Testis (tissue), 2 donors: ENCODE measurements at regions not wholly inside any gene's neighbourhood (a gene's known extent, or its start where the extent isn't known, plus 50 kb on each side); places are given as distances from the start of the nearest gene placed in this dataset.

Experiments used
- POLR2A ChIP-seq: fragments of 450-650 bp; IDR thresholded peaks from one replicate; pipeline ENCODE4 v1.6.1; 2017; ENCODE audit warnings: antibody characterized with exemption, mild to moderate bottlenecking, moderate library complexity
- TF ChIP-seq, protein P1 (sequence below), 3 experiments: fragments of 450-650 bp in 2 of 3; fragments of 200-600 bp in 1 of 3; sonication (generic) in 1 of 3; IDR thresholded peaks; one replicate each; pipeline ENCODE4 v1.5.1; 2016 to 2019; ENCODE audit warnings: antibody characterized with exemption in 3 of 3, mild to moderate bottlenecking in 2 of 3, moderate library complexity in 1 of 3

DNA sequence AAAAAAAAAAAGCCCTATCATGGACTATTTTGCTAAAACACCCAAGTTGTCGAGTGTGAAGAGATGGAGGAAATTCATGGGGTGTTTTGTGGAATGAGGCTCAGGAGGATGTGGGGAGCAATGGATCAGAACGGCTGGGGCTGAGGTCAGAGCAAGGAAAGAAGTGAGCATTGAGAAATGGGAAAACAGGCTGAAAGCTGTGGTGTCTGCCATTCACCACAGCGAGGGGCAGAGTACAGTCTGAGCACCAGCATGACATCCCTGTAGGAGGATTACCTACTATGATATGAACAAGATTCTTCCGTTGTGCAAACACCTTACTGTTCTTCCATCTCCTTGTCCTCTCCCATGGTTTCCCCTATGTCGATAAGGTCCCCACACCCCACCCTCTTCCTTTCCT lies 193.1 kb downstream of the TMEM114 start:
- TF ChIP-seq POLR2A, result no peak
- TF ChIP-seq, protein P1, sequence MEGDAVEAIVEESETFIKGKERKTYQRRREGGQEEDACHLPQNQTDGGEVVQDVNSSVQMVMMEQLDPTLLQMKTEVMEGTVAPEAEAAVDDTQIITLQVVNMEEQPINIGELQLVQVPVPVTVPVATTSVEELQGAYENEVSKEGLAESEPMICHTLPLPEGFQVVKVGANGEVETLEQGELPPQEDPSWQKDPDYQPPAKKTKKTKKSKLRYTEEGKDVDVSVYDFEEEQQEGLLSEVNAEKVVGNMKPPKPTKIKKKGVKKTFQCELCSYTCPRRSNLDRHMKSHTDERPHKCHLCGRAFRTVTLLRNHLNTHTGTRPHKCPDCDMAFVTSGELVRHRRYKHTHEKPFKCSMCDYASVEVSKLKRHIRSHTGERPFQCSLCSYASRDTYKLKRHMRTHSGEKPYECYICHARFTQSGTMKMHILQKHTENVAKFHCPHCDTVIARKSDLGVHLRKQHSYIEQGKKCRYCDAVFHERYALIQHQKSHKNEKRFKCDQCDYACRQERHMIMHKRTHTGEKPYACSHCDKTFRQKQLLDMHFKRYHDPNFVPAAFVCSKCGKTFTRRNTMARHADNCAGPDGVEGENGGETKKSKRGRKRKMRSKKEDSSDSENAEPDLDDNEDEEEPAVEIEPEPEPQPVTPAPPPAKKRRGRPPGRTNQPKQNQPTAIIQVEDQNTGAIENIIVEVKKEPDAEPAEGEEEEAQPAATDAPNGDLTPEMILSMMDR (IDR thresholded peaks at IDR 0.05), result no peak
